D721Med (cell line): ENCODE measurements at regions not wholly inside any gene's neighbourhood (a gene's known extent, or its start where the extent isn't known, plus 50 kb on each side); places are given as distances from the start of the nearest gene placed in this dataset.

Experiments used
- DNase-seq: peaks from one replicate; pipeline ENCODE4 v3.0.0; 2011; ENCODE audit warnings: low spot score; ENCODE audit not compliant: insufficient read length
- FAIRE-seq: peaks from 2 replicates; lab custom pipeline; 2011; peaks lifted over from hg19 to GRCh38; lab: Jason Lieb, UNC
- TF ChIP-seq, protein P1 (sequence below): IDR thresholded peaks from 2 replicates; pipeline ENCODE4 v1.5.1; 2012; ENCODE audit warnings: mild to moderate bottlenecking, control low read depth; ENCODE audit not compliant: insufficient read depth; ENCODE audit errors: missing control alignments

DNA sequence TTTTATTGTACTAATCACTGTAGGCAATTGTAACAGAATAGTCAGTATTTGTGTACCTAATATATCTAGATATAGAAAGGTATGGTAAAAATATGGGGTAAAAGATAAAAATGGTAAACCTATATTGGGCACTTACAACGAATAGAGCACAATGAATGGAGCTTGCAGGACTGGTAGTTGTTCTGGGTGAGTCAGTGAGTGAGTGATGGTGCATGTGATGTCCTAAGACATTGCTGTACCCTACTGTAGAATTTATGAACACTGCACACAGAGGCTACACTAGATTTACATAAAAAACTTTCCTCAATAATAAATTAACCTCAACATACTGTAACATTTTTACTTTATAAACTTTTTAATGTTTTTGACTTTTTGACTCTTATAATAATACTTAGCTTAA, 274.3 kb upstream of the PPP2R3A start:
- FAIRE-seq: no peak
- no peak for DNase-seq
- TF ChIP-seq, protein P1, sequence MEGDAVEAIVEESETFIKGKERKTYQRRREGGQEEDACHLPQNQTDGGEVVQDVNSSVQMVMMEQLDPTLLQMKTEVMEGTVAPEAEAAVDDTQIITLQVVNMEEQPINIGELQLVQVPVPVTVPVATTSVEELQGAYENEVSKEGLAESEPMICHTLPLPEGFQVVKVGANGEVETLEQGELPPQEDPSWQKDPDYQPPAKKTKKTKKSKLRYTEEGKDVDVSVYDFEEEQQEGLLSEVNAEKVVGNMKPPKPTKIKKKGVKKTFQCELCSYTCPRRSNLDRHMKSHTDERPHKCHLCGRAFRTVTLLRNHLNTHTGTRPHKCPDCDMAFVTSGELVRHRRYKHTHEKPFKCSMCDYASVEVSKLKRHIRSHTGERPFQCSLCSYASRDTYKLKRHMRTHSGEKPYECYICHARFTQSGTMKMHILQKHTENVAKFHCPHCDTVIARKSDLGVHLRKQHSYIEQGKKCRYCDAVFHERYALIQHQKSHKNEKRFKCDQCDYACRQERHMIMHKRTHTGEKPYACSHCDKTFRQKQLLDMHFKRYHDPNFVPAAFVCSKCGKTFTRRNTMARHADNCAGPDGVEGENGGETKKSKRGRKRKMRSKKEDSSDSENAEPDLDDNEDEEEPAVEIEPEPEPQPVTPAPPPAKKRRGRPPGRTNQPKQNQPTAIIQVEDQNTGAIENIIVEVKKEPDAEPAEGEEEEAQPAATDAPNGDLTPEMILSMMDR: no peak

DNA sequence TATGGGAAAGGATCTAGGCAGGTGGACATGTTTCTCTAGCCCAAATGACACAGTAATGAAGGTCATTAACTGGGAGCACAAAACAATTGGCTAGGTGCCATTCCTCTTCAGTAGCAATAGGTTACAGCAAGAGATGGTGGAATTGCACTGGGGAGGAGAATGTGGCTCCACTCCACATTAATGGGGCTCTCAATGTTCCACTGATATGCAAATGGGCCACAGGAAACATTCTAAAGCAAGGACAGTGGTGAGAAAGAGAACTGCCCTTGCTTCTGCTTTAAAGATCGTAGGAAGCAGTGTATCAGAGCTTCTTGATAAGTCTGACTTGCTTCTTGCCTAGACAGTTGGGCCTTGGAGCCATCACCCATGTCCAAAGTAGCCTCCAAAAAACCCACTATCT, 271.4 kb upstream of the PPP2R3A start:
- TF ChIP-seq, protein P1: no peak
- DNase-seq (no peak), FAIRE-seq (no peak)

DNA sequence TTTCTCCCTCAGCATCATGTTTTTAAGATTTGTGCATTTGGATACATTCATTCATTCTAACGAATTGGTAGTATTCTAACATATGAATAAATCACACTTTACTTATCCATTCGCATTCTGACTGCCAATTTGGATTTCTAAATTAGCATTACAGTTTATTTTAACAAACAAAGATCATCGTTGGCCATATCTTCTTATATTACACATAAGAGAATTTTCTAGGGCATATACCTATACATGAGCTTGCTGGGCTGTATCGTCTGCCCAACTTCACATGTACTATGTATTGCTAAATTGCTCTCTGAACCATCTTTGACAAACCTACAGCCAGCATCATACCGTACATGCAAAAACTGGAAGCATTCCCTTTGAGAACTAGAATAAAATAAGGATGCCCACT, 265.8 kb upstream of the PPP2R3A start:
- DNase-seq: no peak
- TF ChIP-seq, protein P1: no peak
- FAIRE-seq: no peak

GRCh38 chr3:135706758-135707375, 258.7 kb upstream of the PPP2R3A start:
- FAIRE-seq (no peak), DNase-seq (no peak)
- TF ChIP-seq, protein P1: no peak

- FAIRE-seq (no peak), DNase-seq (no peak)
- TF ChIP-seq, protein P1: no peak
These were observed 246.1 kb upstream of the PPP2R3A start for GRCh38 chr3:135719449-135719848.

DNA sequence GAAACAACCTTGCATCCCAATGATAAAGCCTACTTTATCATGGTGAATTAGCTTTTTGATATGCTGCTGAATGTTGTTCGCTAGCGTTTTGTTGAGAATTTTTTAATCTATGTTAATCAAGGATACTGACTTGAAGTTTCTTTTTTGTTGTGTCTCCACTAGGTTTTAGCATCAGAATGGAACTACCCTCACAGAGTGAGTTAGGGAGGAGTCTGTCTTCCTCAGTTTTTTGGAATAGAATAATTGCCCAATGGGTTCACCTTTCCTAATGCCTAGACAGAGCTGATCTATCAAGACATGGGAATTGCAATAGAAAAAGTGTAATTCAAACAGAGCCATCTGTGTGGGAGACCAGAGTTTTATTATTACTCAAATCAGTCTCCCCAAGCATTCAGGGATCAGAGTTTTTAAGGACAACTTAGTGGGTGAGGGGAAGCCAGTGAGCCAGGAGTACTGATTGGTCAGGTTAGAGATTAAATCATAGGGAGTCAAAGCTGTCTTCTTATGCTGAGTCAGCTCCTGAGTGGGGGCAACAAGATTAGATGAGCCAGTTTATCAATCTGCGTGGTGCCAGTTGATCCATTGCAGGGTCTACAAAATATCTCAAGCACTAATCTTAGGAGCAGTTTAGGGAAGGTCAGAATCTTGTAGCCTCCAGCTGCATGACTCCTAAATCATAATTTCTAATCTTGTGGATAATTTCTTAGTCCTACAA, 237.4 kb upstream of the PPP2R3A start:
- no peak for DNase-seq
- TF ChIP-seq, protein P1: no peak
- no peak for FAIRE-seq

- TF ChIP-seq, protein P1: no peak
- DNase-seq: no peak
- no peak for FAIRE-seq
These were observed 234.0 kb upstream of the PPP2R3A start for GRCh38 chr3:135731546-135731945.
